ENCODE measurements at regions not wholly inside any gene's neighbourhood (a gene's known extent, or its start where the extent isn't known, plus 50 kb on each side); places are given as distances from the start of the nearest gene placed in this dataset.

DNA sequence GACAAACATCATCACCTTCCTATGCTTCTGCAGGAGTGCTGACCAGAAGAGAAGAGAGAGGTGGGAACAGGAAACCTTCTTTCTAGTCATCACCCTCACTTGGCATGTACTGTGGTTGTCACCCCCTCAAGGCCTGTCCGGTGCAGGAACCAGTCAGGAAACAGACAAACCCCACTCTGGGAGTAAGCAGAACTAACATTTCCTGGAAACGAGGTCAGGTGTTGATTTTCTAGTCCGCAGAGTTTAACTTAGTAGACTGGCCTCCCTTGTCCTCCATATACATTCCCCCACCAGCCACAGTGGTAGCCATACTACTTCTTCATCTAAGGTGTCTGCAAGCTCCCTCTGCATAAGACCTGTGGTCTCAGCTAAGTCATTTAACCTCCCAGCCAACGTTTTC is 80.7 kb upstream of the NCAM1 start:
- no peak overlapping the region for H3K9ac ChIP-seq (ENCODE audit: low read length)
- no peaks in the 10 kb centered on the region for H3K9me3 ChIP-seq (ENCODE audit: control insufficient read depth in 1 of 2, insufficient read depth in 1 of 2, low read depth in 1 of 2, low read length in 2 of 2)
- BruUV-seq (replicated peaks), result no TSS peak
- no peaks in the 10 kb centered on the region for H3K9me2 ChIP-seq (ENCODE audit: insufficient read depth)
- no peaks in the 10 kb centered on the region for H3K36me3 ChIP-seq (ENCODE audit: control insufficient read depth in 1 of 2, insufficient read depth in 2 of 2, low read length in 2 of 2)
- ChIA-PET CTCF (no interaction called here), POLR2A (no interaction called here), RAD21 (ENCODE audit: low non-redundant PET in 1 of 2, low total read pairs in 2 of 2, uncharacterized antibody in 2 of 2, unreplicated experiment in 2 of 2) (no interaction called here)
- ATAC-seq (no peak), DNase-seq (ENCODE audit: low read depth, low spot score) (no peak)
- H3K79me2 ChIP-seq (ENCODE audit: insufficient read depth, low read length), result no peaks in the 10 kb centered on the region
- H3K27me3 ChIP-seq (ENCODE audit: insufficient read depth, low read length), result peaks cover 22% of the 10 kb centered on the region
- no peak overlapping the region for H3K27ac ChIP-seq (ENCODE audit: low read depth, low read length)
- no peak overlapping the region for H3K4me2 ChIP-seq (ENCODE audit: low read length)
- H4K20me1 ChIP-seq (ENCODE audit: insufficient read depth), result no peaks in the 10 kb centered on the region
- no peak overlapping the region for H3K4me3 ChIP-seq (replicated peaks in 1 of 2; ENCODE audit: low read depth in 1 of 2, low read length in 2 of 2)
- H2AFZ ChIP-seq (ENCODE audit: low read depth, low read length, poor library complexity, severe bottlenecking), result no peak overlapping the region
- intact Hi-C loops (cut with micrococcal nuclease), result no loop called here
- no peaks in the 10 kb centered on the region for H3K4me1 ChIP-seq (ENCODE audit: control insufficient read depth in 1 of 2, insufficient read depth in 2 of 2, low read length in 2 of 2)
- no peak for TF ChIP-seq EZH2phosphoT487 (IDR thresholded peaks at IDR 0.05; ENCODE audit: borderline replicate concordance)
- no peak for TF ChIP-seq CTCF (IDR thresholded peaks at IDR 0.05 in 2 of 3, conservative IDR thresholded peaks at IDR 0.05 in 1 of 3; ENCODE audit: borderline replicate concordance in 1 of 3, insufficient read depth in 1 of 3, low read depth in 2 of 3, low read length in 2 of 3)

GRCh38 chr11:112881461-112881860 is 79.8 kb upstream of the NCAM1 start:
- DNase-seq (ENCODE audit: low read depth, low spot score) (no peak), ATAC-seq (0 out of 2 replicates have a peak, but pooled peaks have one; percentile 44)
- TF ChIP-seq FOSL1 (IDR thresholded peaks at IDR 0.05; ENCODE audit: low read depth), result no peak
- no peak for TF ChIP-seq POLR2A (IDR thresholded peaks at IDR 0.05; ENCODE audit: borderline replicate concordance, extremely low read depth, insufficient read depth, insufficient read length)
- no peak for TF ChIP-seq EZH2 (IDR thresholded peaks at IDR 0.05)
- no peak for TF ChIP-seq SP1 (IDR thresholded peaks at IDR 0.05; ENCODE audit: low read depth)
- TF ChIP-seq JUND (IDR thresholded peaks at IDR 0.05), result no peak
- TF ChIP-seq SRF (IDR thresholded peaks at IDR 0.05; ENCODE audit: low read depth), result no peak
- TF ChIP-seq MAX (IDR thresholded peaks at IDR 0.05), result no peak
- no peak for TF ChIP-seq CTCF (IDR thresholded peaks at IDR 0.05 in 2 of 3, conservative IDR thresholded peaks at IDR 0.05 in 1 of 3; ENCODE audit: borderline replicate concordance in 1 of 3, insufficient read depth in 1 of 3, low read depth in 2 of 3, low read length in 2 of 3)
- peaks cover 16% of the 10 kb centered on the region for H3K27me3 ChIP-seq (ENCODE audit: insufficient read depth, low read length)
- BruUV-seq (replicated peaks), result no TSS peak
- H3K4me2 ChIP-seq (ENCODE audit: low read length), result no peak overlapping the region
- H3K4me1 ChIP-seq (ENCODE audit: control insufficient read depth in 1 of 2, insufficient read depth in 2 of 2, low read length in 2 of 2), result no peaks in the 10 kb centered on the region
- RAD21 ChIA-PET (ENCODE audit: low non-redundant PET in 1 of 2, low total read pairs in 2 of 2, uncharacterized antibody in 2 of 2, unreplicated experiment in 2 of 2), result no interaction called here
- H3K27ac ChIP-seq (ENCODE audit: low read depth, low read length), result no peak overlapping the region
- POLR2A ChIA-PET, result no interaction called here
- no peak overlapping the region for H2AFZ ChIP-seq (ENCODE audit: low read depth, low read length, poor library complexity, severe bottlenecking)
- H3K4me3 ChIP-seq (replicated peaks in 1 of 2; ENCODE audit: low read depth in 1 of 2, low read length in 2 of 2), result no peak overlapping the region
- CTCF ChIA-PET, result no interaction called here
- H3K36me3 ChIP-seq (ENCODE audit: control insufficient read depth in 1 of 2, insufficient read depth in 2 of 2, low read length in 2 of 2), result no peaks in the 10 kb centered on the region
- intact Hi-C loops (cut with micrococcal nuclease), result no loop called here
- H3K9me3 ChIP-seq (ENCODE audit: control insufficient read depth in 1 of 2, insufficient read depth in 1 of 2, low read depth in 1 of 2, low read length in 2 of 2), result no peaks in the 10 kb centered on the region
- H3K9ac ChIP-seq (ENCODE audit: low read length), result no peak overlapping the region
- no peaks in the 10 kb centered on the region for H3K79me2 ChIP-seq (ENCODE audit: insufficient read depth, low read length)
- no peaks in the 10 kb centered on the region for H4K20me1 ChIP-seq (ENCODE audit: insufficient read depth)
- H3K9me2 ChIP-seq (ENCODE audit: insufficient read depth), result no peaks in the 10 kb centered on the region

All from HCT116 (cell line).